ENCODE measurements at regions not wholly inside any gene's neighbourhood (a gene's known extent, or its start where the extent isn't known, plus 50 kb on each side); places are given as distances from the start of the nearest gene placed in this dataset.

GRCh38 chr13:63514886-63515285 lies 2099.2 kb upstream of the PCDH20 start:
- H3K36me3 ChIP-seq, result no peaks in the 10 kb centered on the region
- H3K27ac ChIP-seq, result no peak overlapping the region
- TF ChIP-seq, protein P1, sequence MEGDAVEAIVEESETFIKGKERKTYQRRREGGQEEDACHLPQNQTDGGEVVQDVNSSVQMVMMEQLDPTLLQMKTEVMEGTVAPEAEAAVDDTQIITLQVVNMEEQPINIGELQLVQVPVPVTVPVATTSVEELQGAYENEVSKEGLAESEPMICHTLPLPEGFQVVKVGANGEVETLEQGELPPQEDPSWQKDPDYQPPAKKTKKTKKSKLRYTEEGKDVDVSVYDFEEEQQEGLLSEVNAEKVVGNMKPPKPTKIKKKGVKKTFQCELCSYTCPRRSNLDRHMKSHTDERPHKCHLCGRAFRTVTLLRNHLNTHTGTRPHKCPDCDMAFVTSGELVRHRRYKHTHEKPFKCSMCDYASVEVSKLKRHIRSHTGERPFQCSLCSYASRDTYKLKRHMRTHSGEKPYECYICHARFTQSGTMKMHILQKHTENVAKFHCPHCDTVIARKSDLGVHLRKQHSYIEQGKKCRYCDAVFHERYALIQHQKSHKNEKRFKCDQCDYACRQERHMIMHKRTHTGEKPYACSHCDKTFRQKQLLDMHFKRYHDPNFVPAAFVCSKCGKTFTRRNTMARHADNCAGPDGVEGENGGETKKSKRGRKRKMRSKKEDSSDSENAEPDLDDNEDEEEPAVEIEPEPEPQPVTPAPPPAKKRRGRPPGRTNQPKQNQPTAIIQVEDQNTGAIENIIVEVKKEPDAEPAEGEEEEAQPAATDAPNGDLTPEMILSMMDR (IDR thresholded peaks at IDR 0.05; ENCODE audit: low read depth, low read length), result no peak
- no peaks in the 10 kb centered on the region for H3K27me3 ChIP-seq
- no peak overlapping the region for H3K4me3 ChIP-seq
- DNase-seq (ENCODE audit: low read depth in 1 of 2, low spot score in 1 of 2), result no peak
- no peaks in the 10 kb centered on the region for H3K4me1 ChIP-seq (ENCODE audit: low read depth)
- H3K9me3 ChIP-seq (ENCODE audit: low read depth), result no peaks in the 10 kb centered on the region

- no peaks in the 10 kb centered on the region for H3K4me1 ChIP-seq (ENCODE audit: low read depth)
- DNase-seq (ENCODE audit: low read depth in 1 of 2, low spot score in 1 of 2), result no peak
These were observed 2096.4 kb upstream of the PCDH20 start for GRCh38 chr13:63512095-63512494.

DNA sequence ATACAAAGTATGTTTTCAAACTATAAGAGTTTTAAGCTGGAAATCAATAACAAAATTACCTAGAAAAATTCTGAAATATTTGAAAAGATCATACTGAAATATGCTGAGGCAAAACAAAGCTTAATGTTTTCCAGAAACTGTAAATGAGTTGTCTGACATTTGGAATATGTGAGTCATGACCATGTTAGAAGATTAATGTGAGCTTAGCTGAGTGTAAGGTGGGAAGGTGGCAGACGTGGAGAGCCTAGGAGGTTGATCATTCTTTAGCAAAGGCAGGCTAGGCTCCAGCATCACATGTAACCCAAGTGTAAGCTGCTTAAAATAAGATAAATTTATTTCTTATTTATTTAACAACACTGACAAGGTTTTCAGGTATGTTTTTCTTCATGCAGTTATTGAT lies 2086.1 kb upstream of the PCDH20 start:
- Histone ChIP-seq H3K9me3 (ENCODE audit: low read depth) (no peaks in the 10 kb centered on the region), H3K27me3 (no peaks in the 10 kb centered on the region), H3K36me3 (no peaks in the 10 kb centered on the region), H3K27ac (no peak overlapping the region), H3K4me3 (no peak overlapping the region), H3K4me1 (ENCODE audit: low read depth) (no peaks in the 10 kb centered on the region)
- TF ChIP-seq, protein P1 (IDR thresholded peaks at IDR 0.05; ENCODE audit: low read depth, low read length), result no peak
- peak in 1 of 2 donors; percentile 4 for DNase-seq (ENCODE audit: low read depth in 1 of 2, low spot score in 1 of 2)

More at GRCh38 chr13:63512095-63512494, 2096.4 kb upstream of the PCDH20 start:
- TF ChIP-seq, protein P1 (IDR thresholded peaks at IDR 0.05; ENCODE audit: low read depth, low read length), result no peak
- Histone ChIP-seq H3K9me3 (ENCODE audit: low read depth) (no peaks in the 10 kb centered on the region), H3K27ac (no peak overlapping the region), H3K36me3 (no peaks in the 10 kb centered on the region), H3K4me3 (no peak overlapping the region), H3K27me3 (no peaks in the 10 kb centered on the region)

- peak in 1 of 2 donors; percentile 16 for DNase-seq (ENCODE audit: low read depth in 1 of 2, low spot score in 1 of 2)
- Histone ChIP-seq H3K4me3 (no peak overlapping the region), H3K36me3 (no peaks in the 10 kb centered on the region), H3K9me3 (ENCODE audit: low read depth) (no peaks in the 10 kb centered on the region), H3K4me1 (ENCODE audit: low read depth) (no peaks in the 10 kb centered on the region), H3K27ac (no peak overlapping the region), H3K27me3 (no peaks in the 10 kb centered on the region)
- TF ChIP-seq, protein P1 (IDR thresholded peaks at IDR 0.05; ENCODE audit: low read depth, low read length), result no peak
These were observed 2082.0 kb upstream of the PCDH20 start for GRCh38 chr13:63497601-63498000.

- DNase-seq (ENCODE audit: low read depth in 1 of 2, low spot score in 1 of 2), result no peak
- no peaks in the 10 kb centered on the region for H3K36me3 ChIP-seq
- TF ChIP-seq, protein P1 (IDR thresholded peaks at IDR 0.05; ENCODE audit: low read depth, low read length), result no peak
These were observed 2077.0 kb upstream of the PCDH20 start for GRCh38 chr13:63492604-63493003.

GRCh38 chr13:63490149-63490548 lies 2074.5 kb upstream of the PCDH20 start:
- Histone ChIP-seq H3K4me3 (no peak overlapping the region), H3K9me3 (ENCODE audit: low read depth) (no peaks in the 10 kb centered on the region), H3K36me3 (no peaks in the 10 kb centered on the region), H3K4me1 (ENCODE audit: low read depth) (no peaks in the 10 kb centered on the region), H3K27ac (no peak overlapping the region), H3K27me3 (no peaks in the 10 kb centered on the region)
- DNase-seq (ENCODE audit: low read depth in 1 of 2, low spot score in 1 of 2), result no peak
- TF ChIP-seq, protein P1 (IDR thresholded peaks at IDR 0.05; ENCODE audit: low read depth, low read length), result no peak

More at GRCh38 chr13:63492604-63493003, 2077.0 kb upstream of the PCDH20 start:
- no peaks in the 10 kb centered on the region for H3K9me3 ChIP-seq (ENCODE audit: low read depth)
- no peak overlapping the region for H3K27ac ChIP-seq
- no peak overlapping the region for H3K4me3 ChIP-seq
- no peaks in the 10 kb centered on the region for H3K4me1 ChIP-seq (ENCODE audit: low read depth)
- no peaks in the 10 kb centered on the region for H3K27me3 ChIP-seq
